ENCODE measurements at regions not wholly inside any gene's neighbourhood (a gene's known extent, or its start where the extent isn't known, plus 50 kb on each side); places are given as distances from the start of the nearest gene placed in this dataset.

DNA sequence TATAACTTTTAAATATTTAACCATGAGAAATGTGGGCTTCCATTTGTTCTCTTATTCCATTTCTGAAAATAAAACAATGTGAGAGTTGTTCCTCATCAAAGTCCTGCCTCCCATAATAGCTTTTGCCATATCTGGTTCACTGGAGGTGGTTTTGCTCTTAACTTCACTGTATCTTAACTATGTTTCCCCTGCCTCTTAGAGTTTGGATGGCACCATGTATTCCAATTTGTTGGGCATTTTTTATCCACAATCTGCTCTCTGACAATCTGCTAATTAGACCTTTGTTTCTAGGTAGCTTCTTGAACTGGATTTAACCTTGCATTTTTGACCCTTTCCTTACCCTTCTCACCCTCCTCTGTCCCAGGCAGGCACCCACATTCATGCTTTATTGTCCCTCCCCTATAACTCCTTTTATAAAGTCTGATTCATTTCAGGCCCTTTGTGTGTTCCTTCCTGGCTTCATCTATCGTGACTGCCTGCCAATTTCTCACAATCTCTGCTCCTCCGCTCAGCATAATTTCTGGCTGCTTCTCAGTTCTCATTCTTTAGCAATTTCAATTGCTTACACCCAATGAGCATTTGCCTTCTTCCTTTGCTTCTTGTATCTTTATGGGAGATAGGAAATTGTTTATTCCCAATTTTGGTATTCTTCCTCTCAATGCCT, 144.2 kb upstream of the ARHGEF26 start:
- peak; percentile 49 for DNase-seq (ENCODE audit: low spot score)

DNA sequence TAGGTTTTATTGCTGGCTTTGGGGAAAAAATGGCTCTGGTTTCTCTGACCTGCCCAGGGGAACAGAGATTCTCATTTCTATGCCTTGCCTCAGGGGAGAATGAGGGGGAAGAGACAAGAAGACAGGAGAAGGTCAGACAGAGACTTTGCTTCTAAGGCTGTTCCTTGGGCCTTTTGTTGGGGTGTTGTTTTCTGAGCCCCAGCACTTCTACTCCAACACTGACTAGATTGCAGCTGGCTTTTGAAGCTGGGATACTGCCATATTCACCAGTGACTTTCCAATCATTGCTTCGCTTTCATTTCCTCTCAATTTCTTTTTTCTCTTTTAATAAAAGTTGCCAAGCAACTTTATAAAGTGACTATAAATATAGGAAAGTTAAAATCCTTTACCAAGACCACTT, 143.2 kb upstream of the ARHGEF26 start:
- no peak for DNase-seq (ENCODE audit: low spot score)

DNA sequence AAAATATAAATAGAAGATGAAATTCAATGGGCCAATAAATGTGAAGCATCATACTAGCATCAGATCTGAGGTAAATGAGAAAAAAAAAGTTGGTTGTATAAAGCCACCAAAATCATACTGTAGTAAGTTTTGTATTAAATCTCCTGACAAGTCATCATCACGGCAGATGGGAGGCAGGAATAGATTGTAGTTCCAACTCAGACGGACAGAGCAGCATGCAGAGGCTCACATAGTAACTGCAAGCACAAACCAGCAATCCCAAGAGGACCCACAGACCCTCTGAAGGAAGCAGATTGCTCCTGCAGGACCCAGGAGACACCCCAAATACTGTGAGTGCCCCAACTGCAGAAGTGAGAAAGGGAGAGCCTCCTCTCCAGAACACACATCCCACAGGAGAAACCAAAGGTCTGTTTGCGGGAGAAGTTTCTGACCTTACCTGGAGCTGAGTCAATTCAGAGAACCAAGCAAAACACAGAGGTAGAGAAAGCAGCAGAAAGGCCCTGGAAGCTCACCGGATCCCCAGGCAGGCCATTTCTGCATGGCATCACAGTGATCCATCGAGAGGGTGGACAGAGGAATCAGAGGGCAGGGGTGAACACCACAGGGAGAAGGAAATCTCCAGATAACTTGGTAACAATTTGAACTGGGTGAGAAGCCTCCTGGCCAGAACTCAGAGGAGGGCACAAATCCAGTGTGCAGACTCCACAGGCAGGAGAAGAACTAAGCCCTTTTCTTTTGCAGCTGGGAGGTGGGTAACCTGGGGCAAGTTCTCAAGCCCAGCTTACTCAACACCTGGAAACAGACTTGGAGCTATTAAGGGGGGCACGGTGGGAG, 141.6 kb upstream of the ARHGEF26 start:
- no peak for DNase-seq (ENCODE audit: low spot score)

DNA sequence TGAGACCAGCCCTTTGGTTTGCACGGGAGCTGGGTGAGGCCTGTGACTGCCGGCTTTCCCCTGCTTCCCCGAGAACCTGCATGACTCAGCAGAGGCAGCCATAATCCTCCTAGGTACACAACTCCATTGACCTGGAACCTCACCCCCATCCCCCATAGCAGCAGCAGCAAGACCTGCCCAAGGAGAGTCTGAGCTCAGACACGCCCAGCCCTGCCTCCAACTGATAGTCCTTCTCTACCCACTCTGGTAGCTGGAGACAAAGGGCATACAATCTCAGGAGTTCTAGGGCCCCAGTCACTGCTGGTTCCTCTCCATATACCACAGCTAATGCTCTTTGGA, 141.0 kb upstream of the ARHGEF26 start:
- no peak for DNase-seq (ENCODE audit: low spot score)

DNA sequence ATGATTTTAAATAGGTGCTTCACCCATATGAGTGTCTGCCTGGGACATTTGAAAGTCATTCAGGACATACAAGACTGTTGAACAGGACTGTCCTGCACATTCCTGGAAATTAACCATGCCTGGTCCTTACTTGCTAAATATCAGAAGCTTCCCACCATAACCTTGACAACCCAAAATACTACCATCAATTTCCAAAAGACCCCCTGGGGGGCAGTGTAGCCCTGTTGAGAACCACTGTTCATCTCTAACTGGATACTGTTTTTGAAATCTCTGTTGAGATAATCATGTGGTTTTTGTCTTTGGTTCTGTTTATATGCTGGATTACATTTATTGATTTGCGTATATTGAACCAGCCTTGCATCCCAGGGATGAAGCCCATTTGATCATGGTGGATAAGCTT, 123.8 kb upstream of the ARHGEF26 start:
- peak; percentile 37 for DNase-seq (ENCODE audit: low spot score)

DNA sequence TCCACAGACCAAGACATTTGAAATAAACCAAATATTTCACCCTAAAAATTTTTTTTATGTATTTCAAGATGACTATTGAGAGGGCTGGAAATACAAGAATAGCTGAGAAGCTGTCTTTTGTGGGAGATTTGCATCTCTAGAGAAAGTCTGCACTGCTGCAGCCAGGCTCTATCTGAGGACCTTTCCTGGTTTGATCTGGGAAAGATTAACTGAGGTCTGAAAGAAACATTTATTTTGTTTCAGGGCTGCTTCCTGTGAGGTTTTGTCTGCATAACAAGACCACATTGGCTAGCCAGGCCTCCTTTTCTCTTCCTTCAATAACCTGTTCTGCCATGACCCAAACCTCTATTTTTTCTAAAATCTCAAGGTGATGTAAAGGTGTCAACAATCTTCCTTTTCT, 117.5 kb upstream of the ARHGEF26 start:
- no peak for DNase-seq (ENCODE audit: low spot score)

DNA sequence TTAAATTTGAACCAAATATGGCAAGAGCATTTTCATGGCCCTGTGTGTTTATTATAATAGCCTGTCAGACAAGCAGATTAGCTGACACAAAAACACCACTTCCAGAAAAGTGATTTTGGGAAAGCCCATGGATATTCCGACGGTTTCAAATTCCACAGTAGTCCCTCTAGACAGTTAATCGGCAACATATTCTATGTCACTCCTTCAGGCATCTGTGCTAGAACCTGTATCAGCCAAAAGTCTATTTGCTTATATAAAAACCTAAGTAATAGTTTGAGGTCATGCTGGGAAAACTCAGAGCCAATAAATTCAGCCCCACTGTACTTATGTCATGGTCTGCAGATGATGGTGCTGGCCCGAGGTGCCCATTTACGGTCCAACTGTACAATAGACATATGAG, 110.2 kb upstream of the ARHGEF26 start:
- DNase-seq (ENCODE audit: low spot score) = no peak

DNA sequence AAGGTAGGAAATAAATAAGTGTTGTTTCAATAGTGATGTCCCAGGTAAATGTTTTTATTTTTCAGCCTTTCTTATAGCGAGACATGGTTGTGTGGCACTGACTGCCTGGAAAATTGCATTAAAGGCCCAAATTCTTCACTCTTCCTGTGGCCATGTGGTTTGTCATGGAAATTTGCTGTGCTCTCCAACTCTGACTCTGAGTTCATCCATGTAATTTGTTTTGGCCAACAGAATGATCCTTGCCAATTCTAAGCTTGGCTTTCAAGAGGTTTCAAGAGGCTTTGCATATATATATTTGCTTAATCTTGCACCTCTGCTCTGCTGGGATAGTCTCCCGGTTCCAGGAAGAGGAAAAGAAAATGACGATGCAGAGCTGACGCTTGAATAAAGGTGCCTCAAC, 107.5 kb upstream of the ARHGEF26 start:
- no peak for DNase-seq (ENCODE audit: low spot score)

DNA sequence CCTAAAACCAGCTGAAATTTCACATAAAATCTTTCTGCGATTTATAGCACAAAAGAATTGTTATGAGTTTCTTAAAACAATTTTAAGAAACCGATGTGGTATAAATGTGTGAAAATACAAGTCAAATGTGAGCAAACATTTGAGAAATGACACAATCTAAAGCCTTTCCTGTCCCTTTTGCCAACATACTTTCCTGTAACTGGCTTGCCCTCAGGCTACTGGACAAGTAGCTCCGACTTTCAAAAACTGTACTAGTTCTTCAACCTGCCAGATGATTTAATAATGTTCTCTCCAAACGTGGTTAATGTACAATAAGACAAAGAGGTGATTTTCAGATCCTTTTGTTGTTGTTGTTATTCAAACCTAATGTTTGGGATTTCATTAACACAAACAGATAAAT, 105.9 kb upstream of the ARHGEF26 start:
- no peak for DNase-seq (ENCODE audit: low spot score)

DNA sequence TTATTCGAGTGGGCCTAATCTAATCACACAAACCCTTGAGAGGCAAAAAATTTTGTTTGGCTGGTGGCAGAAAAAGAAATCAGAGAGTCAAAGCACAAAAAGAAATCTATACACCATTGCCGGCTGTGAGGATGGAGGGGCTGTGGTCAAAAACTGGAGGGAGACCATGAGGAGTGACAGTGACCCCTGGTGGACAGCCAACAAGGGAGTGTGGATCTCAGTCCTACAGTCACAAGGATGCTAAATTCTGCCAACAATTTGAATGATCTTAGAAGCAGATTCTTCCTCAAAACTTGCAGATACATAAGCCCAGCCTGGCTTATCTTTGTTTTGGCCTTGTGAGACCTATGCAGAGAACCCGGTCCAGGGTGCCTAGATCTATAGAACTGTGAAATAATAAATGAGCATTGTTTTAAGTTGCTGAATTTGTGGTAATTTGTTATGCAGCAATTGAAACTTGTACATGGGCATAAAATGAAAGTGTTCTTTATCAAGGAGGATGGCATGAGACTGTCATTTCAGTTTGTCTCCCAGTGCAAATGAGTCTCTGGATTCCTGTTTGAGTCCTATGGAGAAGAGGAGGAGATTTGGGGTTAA, 103.0 kb upstream of the ARHGEF26 start:
- no peak for DNase-seq (ENCODE audit: low spot score)

DNA sequence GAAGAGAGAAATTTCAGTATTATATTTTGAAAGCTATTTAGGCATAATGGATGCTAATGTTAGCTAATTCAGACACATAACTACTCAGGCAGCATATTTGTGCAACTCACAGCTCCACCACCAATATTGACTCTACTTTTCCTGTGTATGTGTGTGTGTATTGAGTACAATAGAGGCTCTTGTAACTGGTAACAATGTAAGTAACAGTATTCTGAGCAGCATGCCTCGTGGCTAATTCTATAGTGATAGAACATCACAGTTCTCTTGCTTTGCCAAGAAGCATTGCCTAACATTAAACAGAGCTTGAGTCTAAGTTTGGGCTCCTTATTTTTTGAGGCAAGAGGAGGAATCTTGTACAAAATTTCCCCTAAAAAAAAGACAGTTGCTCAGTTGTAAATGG, 98.6 kb upstream of the ARHGEF26 start:
- DNase-seq (ENCODE audit: low spot score) = peak; percentile 89

DNA sequence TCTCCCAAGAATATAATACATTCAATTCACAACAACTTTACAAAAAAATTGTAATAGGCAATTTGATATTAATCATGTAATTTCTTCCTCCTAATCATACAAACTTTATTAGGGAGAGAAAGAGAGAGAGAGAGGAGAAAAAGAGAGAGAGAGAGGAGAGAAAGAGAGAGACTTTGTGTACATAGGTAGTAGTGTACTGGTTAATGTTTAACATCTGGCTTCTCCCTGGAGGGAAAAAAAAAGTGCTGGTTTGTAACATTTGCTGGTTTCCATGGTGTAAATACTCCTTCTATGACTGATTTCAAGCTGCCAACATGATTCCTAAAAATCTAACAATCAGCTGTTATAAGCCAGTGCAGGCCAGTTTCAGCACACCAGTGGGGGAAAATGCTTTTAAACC, 98.0 kb upstream of the ARHGEF26 start:
- peak; percentile 21 for DNase-seq (ENCODE audit: low spot score)

DNA sequence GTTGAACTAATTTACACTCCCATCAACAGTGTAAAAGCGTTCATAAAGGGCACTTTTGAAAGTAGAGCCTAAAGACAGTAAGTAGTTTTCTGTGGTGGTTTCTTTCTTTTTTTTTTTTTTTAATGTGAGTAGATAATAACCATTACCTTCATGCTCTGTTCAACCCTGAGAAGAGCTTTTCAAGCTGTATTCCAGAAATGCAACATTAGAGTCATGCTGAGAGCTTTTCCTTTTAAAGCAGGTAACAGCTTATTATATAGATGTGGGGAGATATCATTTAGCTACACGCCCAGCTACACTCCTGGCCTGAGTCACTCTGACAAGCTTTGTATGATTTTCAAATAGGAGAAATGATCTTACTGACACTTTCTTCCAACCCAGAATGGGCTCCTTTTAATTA, 96.2 kb upstream of the ARHGEF26 start:
- no peak for DNase-seq (ENCODE audit: low spot score)

DNA sequence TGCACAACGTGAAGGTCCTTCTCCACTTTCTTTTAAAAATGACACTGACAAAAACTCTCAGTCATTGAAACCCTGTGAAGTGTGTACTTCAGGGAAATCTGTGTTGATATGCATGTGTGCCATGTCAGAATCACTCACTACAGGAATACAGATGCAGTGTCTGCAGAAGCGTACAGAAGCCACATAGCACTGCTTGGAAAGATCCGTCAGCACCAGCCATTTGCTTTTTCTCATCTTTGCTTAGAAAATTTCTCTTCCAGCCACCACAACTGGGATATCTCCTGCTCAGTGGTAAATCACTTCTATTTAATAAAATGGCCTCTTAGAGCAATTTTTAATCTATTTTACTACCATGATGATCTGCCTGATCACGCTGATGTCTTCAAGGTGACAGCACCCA, 91.3 kb upstream of the ARHGEF26 start:
- no peak for DNase-seq (ENCODE audit: low spot score)

DNA sequence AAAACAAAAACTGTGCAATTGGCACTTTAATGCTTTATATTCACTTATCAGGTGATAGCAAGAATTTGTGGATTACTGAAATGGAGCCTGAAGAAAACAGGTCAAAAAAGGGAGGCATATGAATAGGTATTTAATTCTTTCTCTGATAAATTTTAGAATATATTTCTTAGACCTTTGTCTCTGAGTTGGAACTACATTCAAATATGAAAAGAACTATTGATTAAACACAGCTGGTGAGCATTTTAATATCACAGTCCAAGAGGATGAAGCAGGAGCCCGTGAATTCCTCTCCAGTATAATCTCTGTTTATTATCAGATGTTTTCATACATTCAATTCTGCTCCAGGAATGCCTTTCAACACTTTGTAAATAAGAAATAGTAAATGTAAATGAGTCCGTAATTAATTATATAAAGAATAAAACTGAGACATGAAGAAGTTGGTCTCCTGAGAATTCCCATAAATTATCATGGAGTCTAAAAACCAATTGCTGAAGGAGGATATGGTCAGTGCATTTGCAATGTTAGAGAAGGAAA, 86.3 kb upstream of the ARHGEF26 start:
- no peak for DNase-seq (ENCODE audit: low spot score)

DNA sequence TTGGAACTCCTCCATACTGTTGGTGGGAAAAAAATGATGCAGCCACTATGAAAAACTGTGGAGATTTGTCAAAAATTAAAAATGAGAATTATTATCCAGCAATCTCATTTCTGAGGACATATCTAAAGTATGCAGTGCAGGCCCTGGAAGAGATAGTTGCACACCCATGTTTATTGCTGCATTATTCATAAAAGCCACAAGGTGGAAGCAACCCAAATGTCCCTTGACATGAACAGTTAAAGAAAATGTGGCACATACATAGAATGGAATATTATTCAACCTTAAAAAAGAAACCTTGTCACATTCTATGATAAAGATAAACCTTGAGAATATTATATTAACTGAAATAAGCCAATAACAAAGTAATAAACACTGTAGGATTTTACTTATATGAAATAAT, 80.9 kb upstream of the ARHGEF26 start:
- no peak for DNase-seq (ENCODE audit: low spot score)

DNA sequence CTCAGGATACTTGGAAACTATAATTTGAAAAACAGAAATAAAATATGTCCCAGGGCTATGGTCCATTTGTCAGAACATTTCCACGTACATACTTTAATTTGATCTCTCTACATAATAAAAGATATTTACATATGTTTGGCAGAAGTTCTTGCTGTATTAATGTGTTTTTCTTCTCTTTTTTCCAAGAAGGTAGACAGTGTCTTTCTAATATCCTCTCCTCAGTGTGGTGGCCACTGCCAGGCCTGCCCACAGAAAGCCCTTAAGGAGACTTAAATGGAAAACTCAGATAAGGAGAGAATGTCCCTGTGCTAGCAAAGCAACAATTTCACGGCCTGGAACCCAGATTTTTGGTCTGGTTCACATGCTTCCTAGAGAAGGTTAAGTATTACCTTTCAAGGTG, 76.5 kb upstream of the ARHGEF26 start:
- DNase-seq (ENCODE audit: low spot score) = no peak

DNA sequence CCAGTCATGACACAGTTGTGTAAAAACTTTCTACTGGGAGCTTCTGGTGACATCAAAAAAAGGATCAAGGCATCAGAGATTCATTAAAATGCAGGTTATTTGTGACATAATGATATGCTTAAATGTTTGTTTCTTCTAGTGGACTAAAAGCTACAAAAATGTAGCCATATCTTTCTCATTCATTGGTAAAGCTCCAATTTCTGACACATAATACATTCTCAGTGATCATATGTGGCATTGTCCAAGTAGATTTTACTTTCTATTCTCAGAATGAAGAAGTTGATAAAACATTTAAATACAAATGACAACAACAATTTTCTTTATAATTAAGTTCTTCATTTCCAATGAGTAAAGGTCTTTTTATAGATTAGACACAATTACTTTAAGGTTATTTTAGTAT, 71.0 kb upstream of the ARHGEF26 start:
- DNase-seq (ENCODE audit: low spot score) = no peak

DNA sequence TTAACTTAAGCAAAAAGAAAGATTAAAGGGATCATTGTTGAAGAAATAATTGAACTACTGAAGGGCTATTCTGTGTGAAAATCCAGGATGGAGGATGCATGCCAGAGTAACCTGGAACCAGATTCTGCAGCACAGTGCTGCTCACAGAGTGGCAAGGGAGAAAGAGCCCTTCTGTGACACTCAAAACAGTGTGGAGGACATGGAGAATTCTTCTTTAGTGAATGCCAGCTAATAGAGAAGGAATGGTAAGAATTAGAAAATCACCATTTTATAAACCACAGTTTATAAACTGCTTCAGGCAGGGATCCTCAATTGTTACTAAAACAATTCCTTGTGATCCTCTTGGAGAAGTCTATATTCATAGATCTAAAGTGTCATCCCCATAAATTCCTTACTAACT, 70.4 kb upstream of the ARHGEF26 start:
- no peak for DNase-seq (ENCODE audit: low spot score)

DNA sequence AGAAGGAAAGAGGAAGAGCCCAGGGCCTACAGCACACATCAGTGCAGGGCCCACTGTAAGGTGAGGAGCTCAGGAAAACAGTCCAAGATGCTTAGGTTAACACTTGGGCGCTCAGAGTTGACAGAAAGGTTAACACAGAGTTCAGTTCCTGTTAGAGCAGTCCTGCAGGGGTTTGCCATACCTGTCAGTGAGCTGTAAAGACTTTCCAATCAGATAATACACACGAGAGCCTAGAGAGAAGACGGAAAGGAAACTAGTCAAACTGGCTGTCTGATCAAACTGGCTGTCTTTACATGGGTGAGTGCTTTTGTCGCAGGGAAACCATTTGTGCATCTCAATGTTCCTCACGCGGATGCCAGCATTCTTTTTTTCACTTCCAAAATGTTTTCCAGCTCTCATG, 61.4 kb upstream of the ARHGEF26 start:
- DNase-seq (ENCODE audit: low spot score) = no peak

DNA sequence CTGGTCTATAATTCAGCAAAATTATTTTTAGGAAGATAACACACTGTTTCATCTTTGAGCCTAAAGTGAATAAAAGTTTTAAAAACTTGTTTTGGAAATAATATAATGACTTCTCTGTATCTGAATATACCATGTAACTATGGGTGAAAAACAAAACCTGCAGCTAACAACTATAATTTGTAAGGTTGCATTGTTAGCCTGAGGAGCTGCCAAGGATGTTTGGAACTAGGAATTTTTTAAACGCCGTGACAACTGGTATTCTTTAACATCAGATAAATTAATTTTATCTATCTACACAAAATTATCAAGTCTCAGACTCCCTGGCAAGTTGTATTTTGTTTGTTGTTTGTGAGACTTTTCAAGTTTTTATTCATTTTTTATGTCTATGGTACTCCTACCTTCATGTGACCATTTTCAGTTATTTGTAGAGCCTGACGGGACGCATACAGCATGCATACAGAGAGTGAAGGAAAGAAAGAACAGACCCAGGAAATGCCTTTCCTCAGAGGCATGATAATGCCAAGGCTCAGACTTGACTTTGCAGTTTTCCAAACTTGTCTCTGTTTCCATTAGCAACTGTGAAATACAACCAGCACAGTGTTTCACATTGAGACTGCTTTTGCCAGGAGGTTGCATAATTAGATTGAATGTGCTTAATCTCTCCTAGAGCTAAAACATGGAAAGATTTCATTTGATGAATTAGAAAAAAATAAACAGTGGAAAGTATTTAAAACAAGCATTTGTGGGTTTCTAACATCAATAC, 60.8 kb upstream of the ARHGEF26 start:
- peak; percentile 78 for DNase-seq (ENCODE audit: low spot score)

DNA sequence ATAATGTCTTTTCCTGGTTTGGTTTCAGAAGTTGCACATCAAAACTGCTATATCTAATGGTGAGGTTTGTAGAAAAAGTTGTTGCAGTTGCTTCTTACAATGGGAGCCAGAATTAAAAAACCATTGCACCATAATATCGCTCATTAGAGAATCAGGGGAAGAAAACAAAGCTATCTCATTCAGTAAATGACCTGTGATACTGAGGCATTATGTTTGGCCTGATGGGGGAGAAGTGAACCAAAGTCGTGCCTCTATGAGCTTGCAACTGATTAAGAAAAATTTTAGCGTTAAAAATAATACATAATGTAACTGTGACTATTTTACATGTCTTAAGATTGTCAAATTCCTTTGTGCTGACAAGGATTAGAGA, 60.2 kb upstream of the ARHGEF26 start:
- no peak for DNase-seq (ENCODE audit: low spot score)

DNA sequence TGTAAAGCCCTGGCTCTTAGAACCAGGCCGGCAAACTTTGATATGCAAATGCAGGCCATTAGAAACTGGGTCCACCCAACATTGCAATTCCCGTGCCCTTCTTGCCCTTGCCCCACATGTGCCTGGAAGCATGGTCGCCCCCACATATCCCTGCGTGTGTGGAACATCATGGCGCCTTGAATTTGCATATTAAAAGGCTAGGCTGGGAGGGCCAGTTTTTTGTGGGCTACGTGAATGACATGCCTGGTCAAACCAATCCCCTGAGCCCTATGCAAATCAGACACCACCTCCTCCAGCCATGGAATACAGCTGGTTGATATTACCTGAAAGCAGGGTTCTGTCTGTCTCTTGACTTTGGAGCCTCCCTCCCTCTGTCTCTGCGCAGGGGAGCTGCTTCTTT, 58.7 kb upstream of the ARHGEF26 start:
- DNase-seq (ENCODE audit: low spot score) = no peak
